ENCODE measurements at regions not wholly inside any gene's neighbourhood (a gene's known extent, or its start where the extent isn't known, plus 50 kb on each side); places are given as distances from the start of the nearest gene placed in this dataset.

DNA sequence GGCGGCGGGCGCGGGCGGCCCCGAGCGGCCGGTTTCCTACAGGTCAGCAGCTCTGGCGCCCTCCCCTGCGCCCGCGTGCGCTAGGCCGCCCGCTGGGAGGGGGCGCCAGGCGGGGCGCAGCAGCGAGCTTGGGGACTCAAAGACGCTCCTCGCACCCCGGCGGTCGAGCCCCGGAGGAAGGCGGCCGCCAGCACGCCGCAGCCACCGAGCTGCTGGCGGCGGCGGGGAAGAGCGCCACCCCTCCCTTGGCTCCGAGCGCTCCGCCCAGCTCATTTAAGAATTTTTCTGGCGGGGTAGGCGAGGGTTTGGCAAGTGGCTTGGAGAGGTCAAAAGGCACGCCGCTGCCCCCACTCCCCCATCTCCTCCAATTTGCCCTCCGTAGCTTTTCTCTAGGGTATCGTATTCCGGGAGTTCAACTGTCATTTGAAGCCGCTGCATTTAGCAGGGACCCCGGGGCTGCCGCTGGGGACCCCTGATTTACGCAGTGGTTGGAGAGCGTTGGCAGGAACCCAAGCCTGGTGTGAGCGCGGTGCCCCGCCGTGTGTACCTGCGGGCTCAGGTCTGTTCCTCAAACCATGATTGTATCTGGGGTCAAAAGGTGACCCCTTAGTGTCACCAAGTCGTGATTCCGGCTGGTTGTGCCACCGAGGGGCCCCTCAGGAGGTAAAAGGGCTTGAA lies 59.5 kb upstream of the GSE1 start (continued):
- TF ChIP-seq ISX (CRISPR knock-in tag; conservative IDR thresholded peaks at IDR 0.05) (no peak; the same call in 1 of the 2 replicates), ZNF75D (CRISPR knock-in tag; IDR thresholded peaks at IDR 0.05; ENCODE audit: borderline replicate concordance) (no peak), ZNF543 (CRISPR knock-in tag; IDR thresholded peaks at IDR 0.05) (no peak), PHF21A (CRISPR knock-in tag; IDR thresholded peaks at IDR 0.05) (peak; percentile 64), CHCHD3 (CRISPR knock-in tag; IDR thresholded peaks at IDR 0.05) (no peak; the same call in 1 of the 2 replicates), ZNF331 (CRISPR knock-in tag; IDR thresholded peaks at IDR 0.05) (peak; percentile 68; the same call in 1 of the 2 replicates), ZNF850 (CRISPR knock-in tag; conservative IDR thresholded peaks at IDR 0.05) (no peak), TCF7L2 (IDR thresholded peaks at IDR 0.05; ENCODE audit: low read depth, low read length) (no peak), RARG (CRISPR knock-in tag; IDR thresholded peaks at IDR 0.05; ENCODE audit: low read depth) (no peak), ZNF619 (CRISPR knock-in tag; IDR thresholded peaks at IDR 0.05) (no peak), MTA1 (CRISPR knock-in tag; IDR thresholded peaks at IDR 0.05; ENCODE audit: borderline replicate concordance) (no peak; the same call in 1 of the 2 replicates), ZNF577 (CRISPR knock-in tag; IDR thresholded peaks at IDR 0.05; ENCODE audit: borderline replicate concordance, low read depth) (no peak)
- TF ChIP-seq, protein P1, sequence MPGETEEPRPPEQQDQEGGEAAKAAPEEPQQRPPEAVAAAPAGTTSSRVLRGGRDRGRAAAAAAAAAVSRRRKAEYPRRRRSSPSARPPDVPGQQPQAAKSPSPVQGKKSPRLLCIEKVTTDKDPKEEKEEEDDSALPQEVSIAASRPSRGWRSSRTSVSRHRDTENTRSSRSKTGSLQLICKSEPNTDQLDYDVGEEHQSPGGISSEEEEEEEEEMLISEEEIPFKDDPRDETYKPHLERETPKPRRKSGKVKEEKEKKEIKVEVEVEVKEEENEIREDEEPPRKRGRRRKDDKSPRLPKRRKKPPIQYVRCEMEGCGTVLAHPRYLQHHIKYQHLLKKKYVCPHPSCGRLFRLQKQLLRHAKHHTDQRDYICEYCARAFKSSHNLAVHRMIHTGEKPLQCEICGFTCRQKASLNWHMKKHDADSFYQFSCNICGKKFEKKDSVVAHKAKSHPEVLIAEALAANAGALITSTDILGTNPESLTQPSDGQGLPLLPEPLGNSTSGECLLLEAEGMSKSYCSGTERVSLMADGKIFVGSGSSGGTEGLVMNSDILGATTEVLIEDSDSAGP (CRISPR knock-in tag; IDR thresholded peaks at IDR 0.05; ENCODE audit: borderline replicate concordance) = no peak; the same call in none of the 2 replicates
- TF ChIP-seq, protein P2, sequence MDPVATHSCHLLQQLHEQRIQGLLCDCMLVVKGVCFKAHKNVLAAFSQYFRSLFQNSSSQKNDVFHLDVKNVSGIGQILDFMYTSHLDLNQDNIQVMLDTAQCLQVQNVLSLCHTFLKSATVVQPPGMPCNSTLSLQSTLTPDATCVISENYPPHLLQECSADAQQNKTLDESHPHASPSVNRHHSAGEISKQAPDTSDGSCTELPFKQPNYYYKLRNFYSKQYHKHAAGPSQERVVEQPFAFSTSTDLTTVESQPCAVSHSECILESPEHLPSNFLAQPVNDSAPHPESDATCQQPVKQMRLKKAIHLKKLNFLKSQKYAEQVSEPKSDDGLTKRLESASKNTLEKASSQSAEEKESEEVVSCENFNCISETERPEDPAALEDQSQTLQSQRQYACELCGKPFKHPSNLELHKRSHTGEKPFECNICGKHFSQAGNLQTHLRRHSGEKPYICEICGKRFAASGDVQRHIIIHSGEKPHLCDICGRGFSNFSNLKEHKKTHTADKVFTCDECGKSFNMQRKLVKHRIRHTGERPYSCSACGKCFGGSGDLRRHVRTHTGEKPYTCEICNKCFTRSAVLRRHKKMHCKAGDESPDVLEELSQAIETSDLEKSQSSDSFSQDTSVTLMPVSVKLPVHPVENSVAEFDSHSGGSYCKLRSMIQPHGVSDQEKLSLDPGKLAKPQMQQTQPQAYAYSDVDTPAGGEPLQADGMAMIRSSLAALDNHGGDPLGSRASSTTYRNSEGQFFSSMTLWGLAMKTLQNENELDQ (CRISPR knock-in tag; IDR thresholded peaks at IDR 0.05; ENCODE audit: borderline replicate concordance) = no peak
- TF ChIP-seq, protein P3, sequence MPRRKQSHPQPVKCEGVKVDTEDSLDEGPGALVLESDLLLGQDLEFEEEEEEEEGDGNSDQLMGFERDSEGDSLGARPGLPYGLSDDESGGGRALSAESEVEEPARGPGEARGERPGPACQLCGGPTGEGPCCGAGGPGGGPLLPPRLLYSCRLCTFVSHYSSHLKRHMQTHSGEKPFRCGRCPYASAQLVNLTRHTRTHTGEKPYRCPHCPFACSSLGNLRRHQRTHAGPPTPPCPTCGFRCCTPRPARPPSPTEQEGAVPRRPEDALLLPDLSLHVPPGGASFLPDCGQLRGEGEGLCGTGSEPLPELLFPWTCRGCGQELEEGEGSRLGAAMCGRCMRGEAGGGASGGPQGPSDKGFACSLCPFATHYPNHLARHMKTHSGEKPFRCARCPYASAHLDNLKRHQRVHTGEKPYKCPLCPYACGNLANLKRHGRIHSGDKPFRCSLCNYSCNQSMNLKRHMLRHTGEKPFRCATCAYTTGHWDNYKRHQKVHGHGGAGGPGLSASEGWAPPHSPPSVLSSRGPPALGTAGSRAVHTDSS (CRISPR knock-in tag; conservative IDR thresholded peaks at IDR 0.05) = no peak
- TF ChIP-seq, protein P4, sequence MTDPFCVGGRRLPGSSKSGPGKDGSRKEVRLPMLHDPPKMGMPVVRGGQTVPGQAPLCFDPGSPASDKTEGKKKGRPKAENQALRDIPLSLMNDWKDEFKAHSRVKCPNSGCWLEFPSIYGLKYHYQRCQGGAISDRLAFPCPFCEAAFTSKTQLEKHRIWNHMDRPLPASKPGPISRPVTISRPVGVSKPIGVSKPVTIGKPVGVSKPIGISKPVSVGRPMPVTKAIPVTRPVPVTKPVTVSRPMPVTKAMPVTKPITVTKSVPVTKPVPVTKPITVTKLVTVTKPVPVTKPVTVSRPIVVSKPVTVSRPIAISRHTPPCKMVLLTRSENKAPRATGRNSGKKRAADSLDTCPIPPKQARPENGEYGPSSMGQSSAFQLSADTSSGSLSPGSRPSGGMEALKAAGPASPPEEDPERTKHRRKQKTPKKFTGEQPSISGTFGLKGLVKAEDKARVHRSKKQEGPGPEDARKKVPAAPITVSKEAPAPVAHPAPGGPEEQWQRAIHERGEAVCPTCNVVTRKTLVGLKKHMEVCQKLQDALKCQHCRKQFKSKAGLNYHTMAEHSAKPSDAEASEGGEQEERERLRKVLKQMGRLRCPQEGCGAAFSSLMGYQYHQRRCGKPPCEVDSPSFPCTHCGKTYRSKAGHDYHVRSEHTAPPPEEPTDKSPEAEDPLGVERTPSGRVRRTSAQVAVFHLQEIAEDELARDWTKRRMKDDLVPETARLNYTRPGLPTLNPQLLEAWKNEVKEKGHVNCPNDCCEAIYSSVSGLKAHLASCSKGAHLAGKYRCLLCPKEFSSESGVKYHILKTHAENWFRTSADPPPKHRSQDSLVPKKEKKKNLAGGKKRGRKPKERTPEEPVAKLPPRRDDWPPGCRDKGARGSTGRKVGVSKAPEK (CRISPR knock-in tag; IDR thresholded peaks at IDR 0.05; ENCODE audit: borderline replicate concordance) = no peak
